ENCODE measurements at regions not wholly inside any gene's neighbourhood (a gene's known extent, or its start where the extent isn't known, plus 50 kb on each side); places are given as distances from the start of the nearest gene placed in this dataset.

DNA sequence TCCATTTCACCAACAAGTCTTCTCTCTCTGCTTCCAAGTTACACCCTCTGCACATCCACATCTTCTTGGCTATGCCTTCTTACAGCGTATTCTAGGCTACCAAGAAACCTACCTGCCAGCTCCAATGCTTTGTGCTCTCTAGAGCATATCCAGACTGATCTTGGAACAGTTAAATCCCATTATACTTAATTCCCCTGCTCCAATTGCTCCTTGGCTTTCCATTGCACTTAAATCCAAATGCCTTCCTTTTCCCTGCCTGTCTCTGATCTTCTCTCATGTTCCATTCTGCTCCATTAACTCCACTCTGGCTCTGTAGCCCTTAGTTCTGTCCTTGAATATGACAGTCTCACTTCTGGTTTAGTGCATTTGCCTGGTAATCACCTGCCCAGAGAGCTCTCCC is 322.4 kb downstream of the LRRC70 start:
- TF ChIP-seq POLR2A (IDR thresholded peaks at IDR 0.05; ENCODE audit: low read length) (no peak), GATA1 (IDR thresholded peaks at IDR 0.05; ENCODE audit: low read depth, low read length) (no peak)
